ENCODE measurements at regions not wholly inside any gene's neighbourhood (a gene's known extent, or its start where the extent isn't known, plus 50 kb on each side); places are given as distances from the start of the nearest gene placed in this dataset.

DNA sequence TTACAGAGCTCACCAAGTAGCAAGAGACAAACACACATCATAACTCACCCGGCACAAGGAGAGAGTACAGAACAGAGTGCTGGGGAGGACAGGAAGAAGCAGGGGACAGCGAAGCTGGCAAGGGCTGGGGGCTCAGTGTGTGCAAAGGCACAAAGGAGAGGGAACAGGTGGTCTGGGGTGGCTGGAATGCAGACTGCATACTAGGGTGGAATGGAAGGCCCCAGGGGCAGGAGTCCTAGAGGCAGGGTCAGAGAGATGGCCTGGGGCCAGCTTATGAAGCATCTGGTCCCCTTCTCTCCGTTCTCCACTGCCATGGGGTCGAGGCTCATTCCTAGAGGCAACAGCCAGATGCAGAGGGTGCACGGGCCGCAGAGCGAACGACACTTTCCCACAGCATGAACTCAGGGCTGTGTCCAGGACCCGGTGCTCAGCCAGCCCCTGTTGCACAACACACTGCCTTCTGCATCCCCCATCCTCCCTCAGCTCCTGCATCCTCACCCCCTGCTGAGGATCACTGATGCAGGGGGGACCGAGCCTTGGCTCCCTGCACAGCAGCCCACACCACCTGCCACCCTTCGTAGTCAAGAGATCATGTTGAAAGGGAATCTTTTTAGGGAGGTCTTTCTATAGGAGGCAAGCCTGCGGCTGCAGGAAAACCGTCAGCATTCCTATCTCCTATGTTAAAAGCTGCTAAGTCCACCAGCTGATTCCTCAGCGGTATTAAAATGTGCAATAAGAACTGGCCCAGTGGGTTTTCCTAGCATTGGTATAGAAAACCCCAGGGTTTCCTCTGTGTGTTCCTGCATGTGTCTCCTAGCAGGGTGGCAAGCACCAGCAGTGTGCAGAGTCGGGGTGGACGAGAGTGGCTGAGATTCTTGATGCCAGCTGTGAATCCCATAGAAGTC, 293.5 kb downstream of the UACA start:
- ATAC-seq, result no peak
- intact Hi-C loops (cut with DNase I), result loop anchor here in 1 of 2 donors (5.0 kb wide), 2 partner anchors 368 to 893 kb away; no protein-coding TSS in a partner anchor
- DNase-seq, result no peak

DNA sequence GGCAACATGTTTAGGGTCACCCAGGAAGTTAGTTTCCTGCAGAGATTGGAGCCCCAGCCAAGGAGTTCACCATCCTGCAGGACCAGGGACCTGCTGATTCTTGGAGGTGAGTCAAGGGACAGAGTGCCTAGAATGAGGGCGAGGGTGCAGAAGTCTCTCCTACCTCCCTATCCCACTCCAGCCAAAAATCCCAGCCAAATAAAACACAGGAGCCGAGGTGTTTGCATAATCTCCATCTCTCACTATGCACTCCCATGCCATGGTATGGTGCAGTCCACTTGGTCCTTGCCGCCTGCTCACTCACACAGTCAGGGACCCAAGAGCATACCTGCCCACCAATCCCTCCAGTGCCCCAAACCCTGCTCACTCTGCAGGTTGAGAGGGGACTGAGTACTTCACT, 294.2 kb downstream of the UACA start:
- ATAC-seq (no peak), DNase-seq (no peak)
- intact Hi-C loops (cut with DNase I), result loop anchor here in 1 of 2 donors (5.0 kb wide), 1 partner anchor 892 kb away; no protein-coding TSS in a partner anchor

DNA sequence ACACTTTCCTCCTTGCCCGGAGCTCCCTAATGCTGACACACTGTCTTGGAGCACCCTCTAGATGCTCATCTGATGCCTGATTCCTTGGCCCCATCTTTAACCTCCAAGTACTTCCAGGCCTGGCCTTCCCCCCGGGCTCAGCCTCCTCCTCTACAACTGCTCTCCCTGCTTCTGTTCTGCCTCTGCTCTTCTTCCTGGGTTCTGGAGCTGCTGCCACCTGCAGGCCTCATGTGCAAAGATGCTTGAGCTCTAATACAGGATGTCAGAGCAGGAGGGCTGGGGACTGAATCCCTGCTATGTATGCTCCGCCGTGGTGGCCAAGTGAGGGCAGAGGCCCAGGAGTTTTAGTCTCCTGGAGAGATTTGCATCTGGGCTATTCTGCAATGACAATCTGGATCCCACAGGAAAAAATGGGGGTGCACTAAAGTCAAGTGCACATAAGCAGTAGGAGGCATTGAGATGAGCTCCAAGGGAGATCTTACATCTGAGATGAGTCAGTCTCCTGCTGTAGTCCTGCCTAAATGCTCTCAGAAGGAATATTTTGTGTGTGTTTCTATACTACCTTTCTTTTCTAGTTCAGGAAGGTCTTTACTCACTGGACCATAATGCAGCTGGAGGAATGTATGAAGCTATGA, 296.3 kb downstream of the UACA start:
- intact Hi-C loops (cut with DNase I), result loop anchor here in 1 of 2 donors (5.0 kb wide), 1 partner anchor 890 kb away; no protein-coding TSS in a partner anchor
- ATAC-seq, result peak; percentile 42 to 63
- DNase-seq, result peak; percentile 57

DNA sequence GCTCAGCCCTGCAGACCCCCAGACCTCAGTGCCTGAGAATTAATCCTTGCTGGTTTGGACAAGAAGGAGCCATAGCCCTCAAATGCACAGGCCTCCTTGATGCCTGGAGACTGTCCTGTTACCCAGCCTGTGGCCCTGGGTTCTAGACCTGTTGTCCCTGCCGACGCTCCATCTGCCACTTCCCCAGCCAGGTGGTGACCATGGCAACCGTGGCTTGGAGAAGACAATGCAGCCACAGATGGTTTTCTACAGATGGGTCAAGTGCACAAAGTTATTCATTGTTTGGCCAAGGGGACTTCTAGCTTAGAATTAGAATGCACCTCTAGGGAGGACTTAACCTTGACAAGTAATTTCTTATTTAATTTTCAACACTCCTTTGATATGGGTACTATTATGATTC, 297.1 kb downstream of the UACA start:
- intact Hi-C loops (cut with DNase I), result loop anchor here in 1 of 2 donors (5.0 kb wide), 1 partner anchor 889 kb away; no protein-coding TSS in a partner anchor
- ATAC-seq (no peak), DNase-seq (no peak)

DNA sequence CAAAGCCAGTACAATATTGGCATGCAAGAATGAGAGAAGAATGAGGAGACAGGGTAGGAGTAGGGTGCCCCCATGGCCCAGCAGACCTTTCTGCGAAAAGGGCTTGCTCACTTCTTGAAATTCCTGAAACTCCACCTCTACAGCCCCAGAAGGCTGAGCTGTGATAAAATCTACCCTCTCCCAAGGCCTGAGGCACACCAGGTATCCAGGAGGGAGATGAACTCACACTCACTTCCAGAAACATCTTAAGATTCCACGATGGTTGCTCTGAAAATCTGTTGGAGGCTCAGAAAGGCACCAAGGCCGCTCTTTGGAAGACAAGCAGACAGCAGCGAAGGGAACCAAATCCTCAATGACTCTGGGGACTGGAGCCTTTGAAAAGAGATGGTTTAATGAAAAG, 297.5 kb downstream of the UACA start:
- ATAC-seq, result no peak
- no peak for DNase-seq
- intact Hi-C loops (cut with DNase I), result loop anchor here in 1 of 2 donors (5.0 kb wide), 1 partner anchor 889 kb away; no protein-coding TSS in a partner anchor

DNA sequence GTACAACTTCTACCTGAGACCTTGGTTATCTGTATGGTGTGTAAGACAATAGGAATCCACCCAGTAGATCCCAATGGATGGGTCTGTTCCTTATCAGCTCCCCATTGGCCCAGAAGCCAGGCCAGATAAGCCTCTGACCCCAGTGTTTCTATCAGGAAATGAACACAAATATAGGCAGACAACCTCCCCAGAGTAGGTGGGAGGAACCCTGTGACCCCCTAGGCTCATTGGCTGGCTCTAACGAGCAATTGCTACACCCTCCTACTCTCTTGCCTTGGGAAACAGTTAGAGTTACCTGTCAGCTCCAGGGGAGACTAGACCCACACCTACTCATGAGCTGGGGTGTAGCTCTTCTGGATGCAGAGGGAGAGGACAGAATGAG, 299.9 kb downstream of the UACA start:
- intact Hi-C loops (cut with DNase I), result loop anchor here in 1 of 2 donors (5.0 kb wide), 1 partner anchor 986 kb away; no protein-coding TSS in a partner anchor
- DNase-seq (no peak), ATAC-seq (no peak)

DNA sequence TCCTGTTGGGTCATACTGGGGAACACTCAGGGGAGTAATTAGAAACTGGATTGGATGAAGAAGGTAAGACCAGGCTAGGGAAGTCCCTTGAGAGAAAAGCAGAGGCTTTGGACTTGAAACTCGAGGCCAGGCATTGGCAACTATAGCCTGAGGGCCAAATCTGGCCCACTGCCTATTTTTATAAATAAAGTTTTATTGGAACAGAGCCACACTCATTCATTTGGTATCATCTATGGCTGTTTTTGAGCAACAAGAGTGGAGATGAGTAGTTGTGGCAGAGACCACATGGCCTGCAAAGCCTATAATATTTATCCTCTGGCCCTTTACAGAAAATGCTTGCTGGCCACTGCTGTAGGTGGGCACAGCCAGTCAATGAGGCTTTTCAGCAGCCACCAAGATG, 301.4 kb downstream of the UACA start:
- intact Hi-C loops (cut with DNase I), result loop anchor here in 1 of 2 donors (5.0 kb wide), 1 partner anchor 985 kb away; no protein-coding TSS in a partner anchor
- ATAC-seq (no peak), DNase-seq (no peak)

DNA sequence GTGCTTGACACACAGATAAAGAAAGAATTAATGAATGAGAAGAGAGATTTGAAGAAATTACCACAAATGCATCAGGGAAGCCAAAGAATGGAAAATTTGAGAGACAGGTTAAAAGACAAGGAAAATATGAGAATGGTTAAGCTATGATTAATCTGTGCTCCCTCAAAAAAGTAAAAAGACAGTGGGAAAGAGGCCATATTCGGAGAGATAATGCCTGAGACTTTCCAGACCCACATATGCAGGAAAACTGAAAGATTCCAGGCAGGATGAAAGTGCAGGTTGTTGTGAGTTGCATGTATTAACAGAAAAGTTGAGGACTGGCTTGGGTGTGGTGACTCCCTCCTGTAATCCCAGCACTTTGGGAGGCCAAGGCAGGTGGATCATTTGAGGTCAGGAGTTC, 302.3 kb downstream of the UACA start:
- no peak for ATAC-seq
- no peak for DNase-seq
- intact Hi-C loops (cut with DNase I), result loop anchor here in 1 of 2 donors (5.0 kb wide), 1 partner anchor 984 kb away; no protein-coding TSS in a partner anchor

DNA sequence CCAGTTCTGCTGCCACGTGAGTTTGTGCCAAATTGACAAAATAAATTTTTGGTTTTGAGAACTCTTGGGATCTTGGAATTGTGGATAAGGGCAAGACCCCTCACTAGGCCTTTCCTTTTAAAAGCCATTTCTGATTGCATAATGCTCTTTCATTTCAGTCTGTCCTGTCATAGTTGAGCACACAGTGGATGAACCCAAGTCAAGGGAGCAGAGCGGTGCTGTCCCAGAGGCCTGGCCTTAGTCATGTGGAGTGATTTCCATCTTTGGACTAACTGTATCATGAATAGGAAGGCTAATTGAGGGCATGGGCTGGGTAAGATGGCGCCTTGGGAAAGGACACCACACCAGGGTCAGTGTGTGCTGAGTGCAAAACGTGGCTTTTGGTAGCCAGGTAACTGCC, 304.0 kb downstream of the UACA start:
- no peak for DNase-seq
- intact Hi-C loops (cut with DNase I), result no loop called here
- ATAC-seq, result no peak

DNA sequence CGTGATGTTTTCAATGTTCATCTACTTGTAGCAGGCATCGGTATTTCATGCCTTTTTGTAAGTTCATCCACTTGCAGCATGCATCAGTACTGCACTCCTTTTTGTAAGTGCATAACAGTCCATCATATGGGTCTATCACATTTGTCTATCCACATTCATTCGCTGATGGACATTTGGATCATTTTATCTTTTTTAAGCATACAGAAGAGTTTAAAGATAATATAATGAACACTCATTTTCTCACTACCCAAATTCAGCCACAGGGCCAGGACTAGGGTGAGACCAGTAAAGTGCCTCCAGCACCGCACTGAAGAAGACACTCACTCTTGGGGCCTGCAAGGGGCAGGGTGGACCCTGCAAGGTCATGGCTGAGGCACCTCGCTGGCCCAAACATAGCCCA, 309.6 kb downstream of the UACA start:
- ATAC-seq (no peak), DNase-seq (no peak)
- intact Hi-C loops (cut with DNase I), result no loop called here

DNA sequence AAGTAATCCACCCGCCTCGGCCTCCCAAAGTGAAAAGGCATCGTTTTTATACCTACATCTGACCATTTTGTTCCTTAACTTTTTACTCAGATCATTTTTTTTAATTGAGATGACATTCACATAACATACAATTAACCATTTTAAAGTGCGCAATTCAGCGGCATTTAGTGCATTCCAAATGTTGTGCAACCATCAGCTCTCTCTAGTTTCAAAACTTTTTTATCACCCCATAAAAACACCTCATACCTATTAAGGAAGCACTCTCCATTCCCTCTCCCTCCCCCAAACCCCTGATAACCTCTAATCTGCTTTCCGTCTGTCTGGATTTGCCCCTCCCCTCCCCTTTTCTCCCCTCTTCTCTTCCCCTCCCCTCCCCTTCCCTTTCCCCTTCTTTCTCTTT, 310.1 kb downstream of the UACA start:
- DNase-seq (no peak), ATAC-seq (peak in 1 of 2 donors; percentile 23)
- intact Hi-C loops (cut with DNase I), result no loop called here

DNA sequence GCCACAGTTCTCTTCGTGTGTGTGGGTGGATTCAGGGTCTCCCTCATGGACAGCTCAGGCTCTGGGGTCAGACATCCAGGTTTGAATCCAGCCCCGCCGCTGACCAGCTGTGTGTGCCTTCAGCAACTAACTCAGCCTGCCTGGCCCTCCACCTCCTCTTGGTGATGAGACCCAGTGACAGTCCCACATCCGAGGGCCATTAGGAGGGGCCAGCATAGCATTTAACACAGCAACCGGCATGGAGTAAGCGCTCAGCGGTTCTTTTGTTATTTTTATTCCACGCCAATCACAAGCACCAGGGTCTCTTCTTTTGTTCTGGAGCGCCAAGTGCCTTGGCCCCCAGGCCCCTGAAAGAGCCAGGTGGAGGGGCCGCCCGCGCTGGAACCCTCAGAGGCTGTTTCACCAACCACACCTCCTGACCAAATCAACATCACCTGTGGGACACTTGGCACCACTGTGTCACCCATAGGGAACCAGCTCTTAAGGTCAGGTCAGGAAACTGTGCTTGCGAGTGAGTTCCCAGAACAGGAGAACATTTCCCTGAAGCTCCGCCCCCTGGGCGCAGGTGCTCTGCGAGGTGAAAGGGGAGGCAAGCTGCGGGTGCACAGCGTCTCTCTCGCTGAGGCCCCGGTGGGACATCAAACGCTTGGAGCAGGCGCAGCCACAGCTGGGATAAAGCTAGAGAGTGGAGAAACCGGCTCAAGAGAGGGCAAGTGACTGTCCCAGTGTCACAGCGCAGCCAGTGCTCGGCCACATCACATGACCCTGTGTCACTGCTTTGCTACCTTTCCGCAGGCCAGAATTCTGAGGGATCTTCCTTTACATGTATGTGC, 311.3 kb downstream of the UACA start:
- no peak for ATAC-seq
- DNase-seq, result no peak
- intact Hi-C loops (cut with DNase I), result no loop called here

DNA sequence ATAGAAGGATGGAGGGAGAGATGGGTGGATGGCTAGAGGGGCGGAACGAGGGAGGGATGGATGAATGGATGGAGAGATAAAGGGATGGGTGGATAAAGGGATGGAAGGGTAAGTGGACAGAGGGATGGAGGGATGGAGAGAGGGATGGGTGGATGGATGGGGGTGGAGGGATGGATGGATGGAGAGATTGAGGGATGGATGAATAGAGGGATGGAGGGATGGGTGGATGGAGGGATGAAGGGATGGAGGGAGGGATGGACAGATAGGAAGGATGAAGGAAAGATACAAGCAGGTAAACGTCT, 313.3 kb downstream of the UACA start:
- no peak for DNase-seq
- ATAC-seq, result no peak
- intact Hi-C loops (cut with DNase I), result no loop called here

DNA sequence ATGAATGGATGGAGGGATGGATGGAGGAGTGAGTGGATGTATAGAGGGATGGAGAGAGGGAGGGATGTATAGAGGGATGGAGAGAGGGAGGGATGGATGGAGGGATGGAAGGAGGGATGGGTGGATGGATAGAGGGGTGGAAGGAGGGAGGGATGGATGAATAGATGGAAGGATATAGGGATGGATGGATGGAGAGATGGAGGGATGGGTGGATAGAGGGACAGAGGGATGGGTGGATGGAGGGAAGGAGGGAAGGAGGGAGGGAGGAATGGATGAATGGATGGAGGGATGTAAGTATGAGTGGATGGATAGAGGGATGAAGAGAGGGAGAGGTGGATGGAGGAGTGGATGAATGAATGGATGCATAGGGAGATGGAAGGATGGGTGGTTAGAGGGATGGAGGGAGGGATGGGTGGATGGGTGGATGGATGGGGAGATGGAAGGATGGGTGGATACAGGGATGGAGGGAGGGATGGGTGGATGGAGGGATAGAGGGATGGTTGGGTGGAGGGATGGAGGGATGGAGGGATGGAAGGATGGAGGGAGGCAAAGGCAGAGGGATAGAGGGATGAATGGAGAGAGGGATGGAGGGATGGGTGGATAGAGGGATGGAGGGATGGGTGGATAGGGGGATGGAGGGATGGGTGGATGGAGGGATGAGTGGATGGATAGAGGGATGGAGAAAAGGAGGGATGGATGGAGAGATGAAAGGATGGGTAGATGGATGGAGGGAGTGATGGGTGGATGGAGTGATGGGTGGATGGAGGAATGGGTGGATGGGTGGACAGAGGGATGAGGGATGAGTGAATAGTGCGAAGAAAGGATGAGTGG, 313.8 kb downstream of the UACA start:
- intact Hi-C loops (cut with DNase I), result no loop called here
- ATAC-seq, result no peak
- DNase-seq, result no peak

DNA sequence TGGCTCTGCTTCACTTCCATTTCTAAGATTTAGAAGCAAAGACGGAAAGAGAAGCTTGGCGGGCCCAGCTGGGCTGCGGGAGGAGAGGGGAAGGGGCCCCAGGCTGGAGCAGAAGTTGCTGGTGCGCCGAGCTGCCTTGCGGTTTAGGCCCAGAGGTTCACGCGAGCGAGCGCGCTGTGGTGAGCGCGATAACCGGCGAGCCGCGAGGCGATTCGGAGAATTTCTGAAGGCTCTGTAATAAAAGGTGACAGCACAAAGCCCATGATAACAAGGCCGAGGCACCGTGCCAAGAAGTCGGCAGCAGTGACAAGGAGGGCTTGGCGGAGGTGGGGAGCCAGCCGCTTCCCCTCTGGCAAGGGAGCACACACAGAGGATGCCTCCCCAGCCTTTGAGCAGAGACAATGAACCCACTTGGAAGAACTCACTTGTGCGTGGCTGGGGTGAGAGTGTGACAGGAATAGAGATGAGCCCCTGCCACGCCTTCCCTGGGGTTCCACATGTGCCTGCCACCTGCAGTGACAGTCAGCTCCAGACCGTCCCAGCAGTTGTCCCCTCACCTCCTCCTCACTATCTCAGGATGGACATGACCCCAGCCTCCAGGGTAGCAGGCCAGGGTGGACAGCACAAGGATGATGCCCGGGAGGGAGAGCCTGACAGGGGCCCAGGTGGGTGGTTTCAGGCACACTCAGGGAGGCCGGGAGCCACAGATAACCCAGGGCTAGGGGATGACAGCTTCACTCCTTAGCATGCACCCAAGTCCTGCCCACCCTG, 315.2 kb downstream of the UACA start:
- ATAC-seq (peak; percentile 36 to 57), DNase-seq (peak; percentile 50)
- intact Hi-C loops (cut with DNase I), result no loop called here

DNA sequence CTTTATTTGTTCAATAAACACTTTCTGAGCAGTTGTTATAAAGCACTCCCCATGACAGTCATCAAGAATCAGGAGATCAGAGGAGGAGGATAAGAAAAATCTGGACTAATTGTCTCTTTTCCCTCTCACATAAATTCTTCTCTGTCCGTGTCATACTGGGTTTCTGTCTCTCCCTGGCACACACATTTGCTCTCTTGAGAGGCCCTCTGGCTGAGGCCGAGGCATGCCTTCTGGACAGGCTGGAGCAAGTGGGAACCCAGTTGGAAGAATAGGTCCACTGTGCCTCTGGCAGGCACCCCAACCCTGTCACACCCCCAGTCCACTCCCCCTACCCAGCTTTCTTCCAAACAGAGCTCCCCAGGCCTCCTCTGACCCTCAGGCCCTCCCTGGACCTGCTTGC, 315.8 kb downstream of the UACA start:
- ATAC-seq (peak; percentile 54 to 56), DNase-seq (no peak)
- intact Hi-C loops (cut with DNase I), result no loop called here

DNA sequence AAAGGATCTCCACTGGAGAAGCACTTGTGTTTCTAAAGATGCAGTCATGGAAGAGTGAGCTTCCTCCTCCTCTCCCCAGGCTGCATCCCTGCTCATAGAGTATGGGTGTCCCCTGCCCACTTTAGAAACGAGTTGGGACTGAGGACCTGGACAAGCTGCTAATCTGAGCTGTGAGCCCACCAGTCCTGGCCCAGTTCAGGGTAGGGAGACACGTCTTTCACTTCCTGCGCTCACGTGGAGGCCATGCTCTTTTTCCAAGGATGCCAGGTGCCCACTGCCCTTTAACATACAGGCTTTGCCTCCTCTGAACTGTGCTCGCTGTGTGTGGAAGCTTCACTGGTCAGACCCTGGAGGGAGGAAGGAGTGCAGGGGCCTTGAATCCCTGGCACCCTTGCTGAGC, 316.3 kb downstream of the UACA start:
- intact Hi-C loops (cut with DNase I), result no loop called here
- no peak for DNase-seq
- no peak for ATAC-seq

Data from left cardiac atrium (tissue), 4 donors.